GM18520 (cell line): ENCODE measurements at regions not wholly inside any gene's neighbourhood (a gene's known extent, or its start where the extent isn't known, plus 50 kb on each side); places are given as distances from the start of the nearest gene placed in this dataset.
"Not testable (repeated sequence)": the region's sequence is repeated elsewhere in the genome, so short reads cannot be mapped to it uniquely, and the experiment has no call there.

Experiments used
- ATAC-seq: cut with Tn5 transposase; IDR thresholded peaks from one replicate; pipeline ENCODE4 v1.9.1; 2021; ENCODE audit not compliant: unreplicated experiment

DNA sequence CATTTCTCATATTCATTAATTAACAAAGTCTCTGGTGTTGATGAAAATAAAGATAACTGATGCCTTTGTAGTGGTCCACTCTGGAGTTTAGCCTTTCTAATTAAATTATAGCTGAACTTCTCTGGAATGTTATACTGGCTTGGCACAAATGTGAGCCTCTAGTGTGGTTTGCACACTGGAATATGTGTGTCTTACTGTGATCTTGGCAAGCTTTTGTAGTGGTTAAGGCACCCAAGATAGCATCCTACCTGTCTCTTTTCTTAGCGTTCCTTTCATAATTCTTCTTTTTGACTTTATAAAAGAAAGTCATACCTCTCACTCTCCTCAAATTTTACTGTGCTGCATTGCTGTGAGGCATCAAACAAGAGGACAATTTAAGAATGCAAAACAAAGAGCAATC is 107.4 kb downstream of the UTRN start:
- no peak for ATAC-seq

DNA sequence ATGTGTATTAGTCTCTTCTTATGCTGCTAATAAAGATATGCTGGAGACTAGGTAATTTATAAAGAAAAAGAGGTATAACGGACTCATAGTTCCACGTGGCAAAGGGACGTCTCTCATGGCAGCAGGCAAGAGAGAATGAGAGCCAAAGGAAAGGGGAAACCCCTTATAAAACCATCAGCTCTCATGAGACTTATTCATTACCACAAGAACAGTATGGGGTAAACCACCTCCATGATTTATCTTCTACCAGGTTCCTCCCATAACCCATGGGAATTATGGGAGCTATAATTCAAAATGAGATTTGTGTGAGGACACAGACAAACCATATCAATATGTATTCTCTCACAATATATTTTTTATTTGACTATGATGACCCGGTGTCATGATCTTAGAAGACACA is 109.1 kb downstream of the UTRN start:
- ATAC-seq: no peak

DNA sequence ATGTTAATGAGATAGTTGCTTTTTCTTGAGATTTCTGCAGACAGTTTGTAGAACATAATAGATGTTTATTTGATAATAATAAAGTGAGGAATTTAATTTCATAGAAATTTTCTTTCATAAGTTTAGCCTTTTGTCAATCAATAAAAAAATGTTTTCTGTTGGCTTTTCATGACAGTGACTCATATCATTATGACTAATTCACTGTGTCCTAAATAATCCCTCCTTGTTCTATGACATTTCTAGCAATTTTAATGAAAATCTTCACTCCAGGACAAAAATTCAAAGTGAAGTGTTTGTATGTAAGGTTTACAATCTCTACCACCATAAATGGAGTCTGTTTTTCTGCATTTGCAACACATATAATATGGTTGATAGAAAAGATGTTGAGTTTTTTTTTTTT is 109.9 kb downstream of the UTRN start:
- ATAC-seq: no peak

DNA sequence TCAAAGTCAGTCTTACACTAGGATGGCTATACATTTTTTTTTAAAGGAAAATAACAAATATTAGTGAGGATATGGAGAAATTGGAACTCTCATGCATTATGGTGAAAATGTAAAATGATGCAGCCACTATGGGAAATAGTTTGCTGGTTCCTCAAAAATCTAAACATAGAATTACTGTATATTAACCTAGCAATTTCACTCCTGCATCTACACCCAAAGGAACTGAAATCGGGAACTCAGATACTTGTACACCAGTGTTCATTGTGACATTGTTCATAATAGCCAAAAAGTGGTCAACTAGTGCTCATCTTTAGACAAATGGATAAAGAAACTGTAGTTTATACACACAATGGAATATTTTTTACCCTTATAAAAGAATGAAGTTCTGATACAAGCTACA is 110.7 kb downstream of the UTRN start:
- ATAC-seq: no peak

DNA sequence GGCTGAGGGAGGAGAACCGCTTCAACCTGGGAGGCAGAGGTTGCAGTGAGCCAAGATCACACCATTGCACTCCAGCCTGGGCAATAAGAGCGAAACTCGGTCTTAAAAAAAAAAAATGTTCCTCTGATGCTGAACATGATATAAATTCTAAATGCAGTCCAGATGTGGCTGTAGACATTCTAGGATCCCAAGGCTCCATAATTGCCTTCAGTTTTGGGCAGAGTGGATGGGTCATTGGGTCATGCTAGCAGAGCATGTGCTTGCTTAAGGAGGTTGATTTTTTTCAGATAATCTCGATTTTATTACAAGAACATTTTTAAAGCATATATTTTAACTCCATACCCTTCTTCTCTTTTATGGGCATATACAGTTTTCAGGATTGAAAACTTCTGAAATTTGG is 112.0 kb downstream of the UTRN start:
- no peak for ATAC-seq

DNA sequence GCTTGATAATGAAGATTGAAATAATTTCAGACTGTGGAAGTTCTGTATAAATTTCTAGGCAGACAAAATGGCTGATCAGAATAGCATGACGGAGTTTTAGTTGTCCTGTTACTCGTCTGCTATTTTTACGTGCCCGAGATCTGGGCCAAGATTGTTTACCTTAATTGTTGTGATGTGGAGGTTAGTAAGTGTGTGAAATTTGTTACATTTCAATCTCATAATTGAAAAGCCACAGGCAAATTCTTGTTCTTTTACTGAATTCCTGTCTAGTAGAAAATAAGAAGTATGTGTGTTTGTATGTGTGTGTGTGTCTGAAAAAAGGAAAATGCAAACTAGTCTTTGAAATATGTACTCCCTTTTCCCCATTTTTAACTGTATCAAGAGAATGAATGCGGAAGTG is 115.2 kb downstream of the UTRN start:
- ATAC-seq: no peak

DNA sequence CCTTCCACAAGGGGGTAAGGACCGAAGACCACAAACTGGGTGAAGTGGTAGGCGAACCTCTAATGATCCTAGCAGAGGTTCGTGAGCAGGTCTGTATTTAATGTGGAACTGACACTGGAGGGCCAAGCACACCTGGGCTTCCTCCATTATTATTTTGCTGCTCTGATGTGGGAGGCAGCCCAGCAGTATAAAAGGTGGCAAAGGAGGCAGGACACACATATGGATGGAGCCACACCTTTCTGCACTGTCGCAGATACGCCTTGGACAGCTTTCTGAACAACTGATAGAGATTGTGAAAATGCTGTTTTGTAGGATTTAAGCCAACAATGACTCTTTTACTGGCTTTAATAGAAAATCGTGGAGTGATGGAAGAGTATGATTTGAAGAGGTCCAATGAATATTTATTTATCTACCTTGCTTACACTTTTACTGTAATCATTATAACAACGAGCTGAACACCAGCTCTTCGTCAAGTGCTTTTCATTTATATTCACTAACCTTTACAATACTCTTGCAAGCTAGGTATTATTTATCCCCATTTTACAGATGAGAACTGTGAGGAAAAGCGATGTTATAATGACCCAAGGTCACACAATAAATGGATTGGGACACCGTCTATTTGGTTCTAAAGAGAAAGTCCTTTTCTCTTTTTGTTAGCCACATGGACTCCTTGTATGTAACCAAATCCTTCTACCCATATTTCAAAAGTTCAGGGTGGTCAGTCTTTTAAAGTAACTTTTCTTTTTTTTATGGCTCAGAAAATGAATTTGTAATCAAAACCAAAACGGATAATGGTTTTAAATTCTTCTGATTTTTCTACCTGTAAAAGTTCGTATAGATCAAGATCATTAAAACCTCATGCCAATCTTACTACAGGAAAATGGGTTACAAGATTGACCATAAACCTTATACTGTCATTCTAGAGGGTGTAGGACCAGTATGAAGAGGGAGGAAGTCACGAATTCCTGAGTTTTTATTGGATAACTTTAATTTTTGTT is 116.9 kb downstream of the UTRN start:
- no peak for ATAC-seq

DNA sequence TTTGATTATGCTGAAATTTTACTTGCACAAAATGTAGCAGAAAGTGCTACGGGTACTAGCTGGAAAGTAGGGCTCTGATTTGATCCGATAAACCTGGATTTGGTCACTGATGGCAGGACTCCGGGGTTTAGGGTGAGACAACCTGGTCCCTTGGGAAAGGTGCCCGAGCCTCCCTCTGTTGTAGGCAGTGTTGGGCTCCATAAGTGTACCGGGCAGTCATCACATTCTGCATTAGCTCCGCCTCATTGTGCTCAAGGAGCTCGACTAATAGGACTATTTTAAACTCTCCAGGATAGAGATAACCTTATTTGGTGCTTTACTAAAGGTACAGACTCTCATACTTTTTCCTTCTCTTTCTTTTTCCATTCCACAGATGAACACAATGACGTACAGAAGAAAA is 117.6 kb downstream of the UTRN start:
- ATAC-seq: no peak

DNA sequence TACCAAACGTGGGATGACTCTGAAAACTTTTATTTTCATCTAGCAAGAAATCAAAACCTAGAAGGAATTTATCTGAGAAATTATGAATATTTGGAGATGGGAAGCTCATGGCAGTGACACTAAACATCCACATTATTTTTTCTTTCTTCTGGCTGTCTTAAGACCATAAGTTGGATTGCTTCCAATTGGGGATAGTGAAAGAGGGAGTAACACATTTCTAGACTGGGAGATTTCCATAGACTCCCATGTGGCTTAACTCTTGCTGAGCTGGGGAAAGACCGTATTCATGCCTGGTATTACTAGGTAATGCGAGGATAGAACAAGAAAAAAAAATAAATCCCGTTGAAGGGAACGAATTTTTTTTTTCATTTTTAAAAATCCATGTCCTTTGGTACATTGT is 120.0 kb downstream of the UTRN start:
- no peak for ATAC-seq

DNA sequence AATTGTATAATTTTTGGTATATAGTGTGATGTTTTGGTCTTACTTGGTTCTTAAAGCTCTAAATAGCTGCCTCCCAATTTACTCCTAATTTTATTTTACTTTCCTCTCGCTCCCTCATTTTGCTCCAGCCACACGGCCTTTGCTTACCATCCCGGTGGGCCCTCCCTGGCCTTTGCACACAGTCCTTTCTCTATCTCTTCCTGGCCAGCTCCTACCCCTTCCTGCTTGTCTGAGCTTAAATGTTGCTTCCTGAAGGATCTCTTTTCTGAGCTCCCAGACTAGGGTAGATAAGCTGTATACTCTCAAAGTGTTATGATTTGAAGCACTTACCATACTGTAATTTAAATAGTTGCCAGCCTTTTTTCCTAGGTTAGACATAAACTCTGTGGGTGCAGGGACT is 121.7 kb downstream of the UTRN start:
- no peak for ATAC-seq

DNA sequence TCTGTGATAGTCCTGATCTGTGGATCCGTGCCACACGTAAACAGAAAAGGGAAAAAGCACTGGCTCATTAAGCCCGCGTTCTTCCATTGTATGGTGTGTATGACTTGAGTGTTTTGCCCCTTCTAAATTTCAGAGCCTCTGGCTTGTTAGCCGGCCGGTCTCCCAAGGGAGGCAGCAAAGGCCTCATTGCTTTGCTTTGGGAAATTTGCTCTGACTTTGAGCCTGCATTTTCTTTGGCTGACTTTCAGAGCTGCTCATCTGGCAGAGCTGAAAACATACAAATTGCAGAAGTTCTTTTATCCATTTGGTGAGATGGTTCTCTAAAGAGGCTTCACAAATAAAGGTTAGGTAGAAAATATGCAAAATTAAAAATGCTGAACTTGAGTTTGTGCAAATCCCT is 123.0 kb downstream of the UTRN start:
- ATAC-seq: no peak

DNA sequence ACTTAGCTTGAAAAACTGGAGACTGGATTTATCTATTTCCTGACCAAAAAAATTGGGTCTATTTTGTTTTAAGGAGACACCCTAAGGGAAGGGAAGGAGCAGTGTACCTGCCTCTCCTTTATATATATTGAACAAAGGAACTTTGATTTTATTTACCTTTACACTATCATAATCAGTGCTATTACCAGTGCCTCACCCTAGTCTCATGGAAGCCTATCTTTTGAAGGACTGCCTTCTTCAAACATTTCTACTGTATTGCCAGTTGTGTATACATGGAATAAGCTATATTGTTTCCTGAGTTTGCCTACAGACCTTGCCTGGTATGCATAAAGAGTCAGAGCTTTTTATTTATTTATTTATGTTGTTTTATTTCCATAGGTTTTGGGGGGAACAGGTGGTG is 124.9 kb downstream of the UTRN start:
- ATAC-seq: no peak

DNA sequence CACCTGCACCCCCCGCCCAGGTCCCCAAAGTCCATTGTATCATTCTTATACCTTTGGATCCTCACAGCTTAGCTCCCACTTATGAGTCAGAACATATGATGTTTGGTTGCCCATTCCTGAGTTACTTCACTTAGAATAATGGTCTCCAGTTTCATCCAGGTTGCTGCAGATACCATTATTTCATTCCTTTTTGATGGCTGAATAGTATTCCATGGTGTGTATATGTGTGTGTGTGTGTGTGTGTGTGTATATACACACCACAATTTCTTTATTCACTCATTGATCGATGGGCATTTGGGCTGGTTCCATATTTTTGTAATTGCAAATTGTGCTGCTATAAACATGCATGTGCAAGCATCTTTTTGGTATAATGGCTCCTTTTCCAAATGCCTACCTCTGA is 125.4 kb downstream of the UTRN start:
- ATAC-seq: not testable (repeated sequence)

DNA sequence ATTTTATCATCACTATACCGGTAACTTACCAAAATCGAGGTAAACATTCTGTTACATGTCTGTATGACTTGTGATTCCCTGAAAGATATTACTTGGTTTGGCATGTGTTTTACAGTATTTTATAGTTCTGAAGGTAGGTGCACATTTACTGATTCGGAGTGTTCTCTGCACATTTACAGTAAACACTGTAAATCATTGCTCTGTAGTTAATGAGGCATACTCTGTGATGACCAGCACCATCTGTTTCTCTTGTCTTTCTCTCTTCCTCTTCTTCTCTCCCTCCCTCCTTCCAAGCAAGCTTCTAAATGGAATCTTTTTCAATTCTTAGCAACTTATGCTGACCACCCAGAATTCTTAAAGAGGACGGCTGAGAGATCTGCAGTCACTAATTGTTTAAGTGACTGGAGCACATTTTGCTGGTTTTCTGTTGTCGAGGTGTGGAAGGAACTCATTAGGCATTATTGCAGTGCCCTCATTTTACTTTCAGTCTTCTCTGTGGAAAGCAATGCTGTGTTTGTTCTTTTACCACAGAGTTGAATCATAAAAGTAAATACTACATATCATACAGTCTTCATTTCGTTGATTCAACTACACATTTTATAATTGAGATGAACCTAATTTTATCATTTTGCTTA is 126.5 kb downstream of the UTRN start:
- no peak for ATAC-seq

DNA sequence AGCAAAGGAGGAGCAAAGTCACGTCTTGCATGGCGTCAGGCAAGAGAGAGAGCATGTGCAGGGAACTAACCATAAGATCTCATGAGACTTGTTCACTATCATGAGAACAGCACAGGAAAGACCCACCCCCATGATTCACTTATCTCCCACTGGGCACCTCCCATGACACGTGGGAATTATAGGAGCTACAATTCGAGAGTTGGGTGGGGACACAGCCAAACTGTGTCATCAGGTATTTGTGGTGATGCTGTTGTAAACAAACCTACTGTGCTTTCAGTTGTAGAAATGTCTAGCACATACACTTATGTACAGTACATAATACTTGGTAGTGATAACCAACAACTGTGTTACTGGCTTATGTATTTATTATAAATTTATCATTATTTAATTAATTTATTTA is 128.3 kb downstream of the UTRN start:
- no peak for ATAC-seq

DNA sequence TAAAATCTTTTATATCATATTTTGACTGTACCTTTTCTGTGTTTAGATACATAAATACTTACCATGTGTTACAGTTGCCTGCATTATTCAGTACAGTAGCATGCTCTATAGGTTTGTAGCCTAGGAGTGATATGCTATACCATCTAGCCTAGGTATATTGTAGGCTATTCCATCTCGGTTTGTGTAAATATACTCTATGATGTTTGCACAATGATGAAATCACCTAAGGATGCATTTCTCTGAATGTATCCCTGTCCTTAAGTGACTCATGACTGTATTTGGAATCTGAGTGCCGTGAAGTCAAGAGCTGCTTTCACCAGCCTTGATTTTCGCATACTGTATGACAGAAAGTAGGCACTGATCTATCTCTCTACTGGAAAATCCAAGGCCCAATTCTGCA is 129.9 kb downstream of the UTRN start:
- no peak for ATAC-seq

DNA sequence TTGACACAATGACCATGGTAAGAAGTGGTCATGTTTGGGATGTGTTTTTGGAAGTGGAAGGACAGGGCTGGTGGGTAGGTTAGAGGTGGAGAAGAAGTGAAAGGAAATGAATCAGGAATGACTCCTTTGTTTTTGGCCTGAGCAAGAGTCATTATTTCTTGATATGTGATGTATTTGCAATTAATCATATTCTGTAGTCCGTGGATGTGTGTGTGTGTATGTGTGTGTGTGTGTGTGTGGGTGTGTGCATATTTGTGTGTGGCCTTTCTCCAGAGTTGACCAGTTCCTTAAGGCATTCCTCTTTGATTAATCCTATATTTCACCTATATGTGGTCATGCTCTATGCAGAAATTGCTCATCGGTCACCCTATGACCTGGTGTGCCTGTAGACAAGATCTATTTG is 130.7 kb downstream of the UTRN start:
- ATAC-seq: no peak

DNA sequence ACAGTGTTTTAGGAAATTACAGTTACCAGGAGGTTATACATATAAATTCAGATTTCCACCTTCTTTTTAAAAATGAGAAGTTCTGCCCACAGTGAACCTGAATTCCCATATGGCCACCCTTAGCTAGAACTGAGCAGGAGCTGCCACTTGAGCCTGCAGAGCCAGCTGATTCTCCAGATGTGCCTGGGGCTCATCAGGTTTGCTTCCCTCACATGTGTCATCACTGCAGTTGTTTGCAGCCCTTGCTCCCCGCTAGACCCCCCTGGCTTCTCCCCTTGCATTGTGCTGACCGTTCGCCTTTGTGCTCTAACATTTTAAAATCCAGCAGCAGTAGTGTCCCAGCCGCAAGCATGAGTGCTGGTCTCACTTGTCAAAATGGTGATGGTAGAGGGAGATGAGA is 131.1 kb downstream of the UTRN start:
- no peak for ATAC-seq

DNA sequence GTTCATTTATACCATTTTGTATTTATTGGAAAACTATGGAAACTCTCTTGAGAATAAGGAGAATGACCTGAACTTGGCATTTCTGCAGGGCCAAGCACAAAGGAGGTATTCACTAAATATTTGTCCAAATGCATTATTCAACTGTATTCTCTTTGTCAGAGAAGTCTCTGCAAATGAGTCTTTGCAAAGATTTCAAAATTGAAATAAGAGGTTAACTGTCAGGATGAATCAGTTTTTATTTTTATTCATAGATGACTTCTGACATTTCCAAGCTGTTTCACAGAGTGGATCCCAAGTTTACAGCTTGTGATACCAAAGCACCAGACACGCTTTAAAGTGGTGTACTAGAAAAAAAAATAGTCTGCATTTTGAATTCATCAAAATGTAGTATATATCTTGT is 131.6 kb downstream of the UTRN start:
- no peak for ATAC-seq

DNA sequence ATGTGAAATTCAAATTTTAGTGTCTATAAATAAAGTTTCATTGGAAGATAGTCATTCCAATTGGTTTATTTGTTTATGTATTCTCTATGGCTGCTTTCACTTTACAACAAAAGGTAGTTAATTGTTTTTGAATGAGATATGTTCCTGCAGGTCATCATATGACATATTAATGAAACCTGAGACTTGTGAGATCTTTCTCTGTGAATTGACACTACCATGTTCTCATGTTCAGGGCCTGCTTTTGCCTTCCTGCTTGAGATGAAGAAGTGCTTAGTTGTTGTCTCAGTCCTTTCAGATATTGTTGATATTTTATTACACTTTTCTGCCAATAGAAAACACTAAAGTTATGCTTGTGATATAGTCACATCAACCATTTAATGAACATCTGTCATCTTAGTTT is 132.5 kb downstream of the UTRN start:
- no peak for ATAC-seq

DNA sequence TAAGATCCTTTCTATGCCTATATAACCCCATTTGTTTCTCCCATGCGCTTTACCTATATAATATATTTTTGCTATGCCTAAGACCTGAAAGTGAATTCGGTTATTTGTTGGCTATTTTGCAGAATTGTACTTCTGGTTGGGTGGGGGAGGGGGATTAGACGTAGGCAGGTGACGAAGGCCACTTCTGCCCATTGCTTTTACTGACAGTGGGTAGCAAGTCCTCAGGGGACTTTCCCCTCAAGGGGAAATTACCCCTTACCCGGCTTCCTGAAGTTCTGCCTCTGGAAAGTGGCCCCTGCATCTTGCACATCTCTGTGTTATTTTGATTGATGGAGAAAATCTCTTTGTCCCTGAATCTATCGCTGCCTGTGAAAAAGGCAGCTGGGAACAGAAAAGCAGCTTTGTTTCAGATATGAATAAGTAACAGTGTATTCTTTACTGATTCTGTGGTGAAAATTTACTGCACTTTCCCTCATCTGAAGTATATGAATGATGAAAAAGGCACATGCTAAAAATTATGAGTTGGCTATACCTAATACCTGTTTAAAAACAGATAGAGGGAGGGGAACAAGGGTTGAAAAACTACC is 133.9 kb downstream of the UTRN start:
- no peak for ATAC-seq

DNA sequence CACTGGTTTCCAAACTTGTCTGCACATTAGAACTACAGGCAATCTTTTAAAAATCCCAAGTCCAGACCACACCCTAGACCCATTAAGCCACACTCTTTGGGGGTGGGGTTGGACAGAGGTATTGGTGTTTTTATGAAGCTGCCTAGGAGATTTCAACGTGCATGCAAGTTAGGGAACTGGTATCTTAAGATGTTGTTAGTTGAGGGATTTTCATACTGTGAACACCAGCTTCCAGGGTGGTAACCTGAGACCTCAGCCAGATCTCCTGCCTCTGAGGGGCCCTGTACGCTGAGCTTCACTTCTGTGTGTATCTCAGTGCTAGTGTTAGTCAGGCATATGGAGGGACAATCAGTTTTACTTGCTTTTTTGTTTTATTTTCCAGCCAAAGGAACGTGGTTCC is 138.0 kb downstream of the UTRN start:
- no peak for ATAC-seq
